A549 (cell line): ENCODE measurements at regions not wholly inside any gene's neighbourhood (a gene's known extent, or its start where the extent isn't known, plus 50 kb on each side); places are given as distances from the start of the nearest gene placed in this dataset.

ENCODE experiments used
- ATAC-seq, 2 experiments: fragments of 200-7000 bp in 1 of 2; fragments of >200 bp in 1 of 2; cut with Nextera tagmentation in 1 of 2; cut with Tn5 transposase in 1 of 2; 3 replicates each; pipeline versions ENCODE4 v1.8.0 to v1.9.1; 2018 to 2020; ENCODE audit warnings: mild to moderate bottlenecking in 1 of 2, moderate library complexity in 1 of 2
- CTCF ChIA-PET: fragments of 300-600 bp; sonication (Branson Sonifier 250); formaldehyde crosslinking; extraction: SDS; loops from one replicate; lab custom pipeline; 2021; ENCODE audit warnings: antibody characterized with exemption, inconsistent platforms; lab: Yijun Ruan, JAX
- POLR2A ChIA-PET: fragments of 350-600 bp; formaldehyde crosslinking; extraction: SDS; loops from one replicate; lab custom pipeline; 2021; ENCODE audit warnings: antibody characterized with exemption, inconsistent platforms; lab: Yijun Ruan, JAX
- DNase-seq, 2 experiments: peaks; one replicate each; pipeline versions ENCODE4 v3.0.0 to v3.0.0-alpha.2; 2011 to 2016; ENCODE audit warnings: low read depth in 1 of 2, low spot score in 1 of 2
- FAIRE-seq: peaks from 2 replicates; lab custom pipeline; 2011; peaks lifted over from hg19 to GRCh38; lab: Jason Lieb, UNC
- H3K27ac ChIP-seq, 2 experiments: fragments of >200 bp; sonication (Bioruptor Twin); formaldehyde crosslinking; 3 replicates each; pipeline ENCODE4 v1.5.1; 2016 to 2017
- H3K4me1 ChIP-seq: fragments of >200 bp; sonication (Bioruptor Twin); formaldehyde crosslinking; 3 replicates; pipeline ENCODE4 v1.6.1; 2016
- H3K4me2 ChIP-seq: fragments of >200 bp; sonication (Bioruptor Twin); formaldehyde crosslinking; 3 replicates; pipeline ENCODE4 v1.6.1; 2016
- H3K4me3 ChIP-seq: fragments of >200 bp; sonication (Bioruptor Twin); formaldehyde crosslinking; 3 replicates; pipeline ENCODE4 v1.5.1; 2016
- H3K9me3 ChIP-seq: fragments of >200 bp; sonication (Bioruptor Twin); formaldehyde crosslinking; 3 replicates; pipeline ENCODE4 v1.6.1; 2016
- CHD2 ChIP-seq: fragments of 150-350 bp; IDR thresholded peaks from 2 replicates; pipeline ENCODE4 v1.6.1; 2014; ENCODE audit warnings: low read length; ENCODE audit not compliant: partially characterized antibody
- EHMT2 ChIP-seq: fragments of 200-600 bp; sonication (generic); IDR thresholded peaks from 2 replicates; pipeline ENCODE4 v1.6.1; 2016; ENCODE audit warnings: antibody characterized with exemption, low read depth, mild to moderate bottlenecking, moderate library complexity
- ESRRA ChIP-seq: fragments of 150-350 bp; IDR thresholded peaks from 2 replicates; pipeline ENCODE4 v1.6.1; 2014; ENCODE audit warnings: mild to moderate bottlenecking, low read length, borderline replicate concordance
- FOSL2 ChIP-seq, 2 experiments: fragments of 450-650 bp in 1 of 2; fragments of >200 bp in 1 of 2; sonication (Bioruptor Twin) in 1 of 2; formaldehyde crosslinking; IDR thresholded peaks; 2 replicates each; pipeline versions ENCODE4 v1.5.0 to v1.6.1; 2016 to 2020; ENCODE audit warnings: mild to moderate bottlenecking in 1 of 2, moderate library complexity in 1 of 2
- HEYL ChIP-seq: fragments of 250-450 bp; sonication (Bioruptor Pico); IDR thresholded peaks from 2 replicates; pipeline ENCODE4 v1.8.0; 2021; ENCODE audit warnings: mild to moderate bottlenecking, moderate library complexity
- HOXA7 ChIP-seq: fragments of 250-450 bp; sonication (Bioruptor Pico); IDR thresholded peaks from 2 replicates; pipeline ENCODE4 v1.5.0; 2020; ENCODE audit warnings: mild to moderate bottlenecking, moderate library complexity
- HOXB5 ChIP-seq: fragments of 250-450 bp; sonication (Bioruptor Pico); IDR thresholded peaks from 2 replicates; pipeline ENCODE4 v1.5.0; 2020; ENCODE audit warnings: mild to moderate bottlenecking, moderate library complexity
- KDM1A ChIP-seq: fragments of 200-600 bp; sonication (generic); IDR thresholded peaks from 2 replicates; pipeline ENCODE4 v1.6.1; 2016; ENCODE audit warnings: low read depth, mild to moderate bottlenecking
- MAFK ChIP-seq: fragments of 450-650 bp; IDR thresholded peaks from 2 replicates; pipeline ENCODE4 v1.6.1; 2014; ENCODE audit not compliant: partially characterized antibody
- NFE2L2 ChIP-seq: fragments of 150-350 bp; conservative IDR thresholded peaks from 2 replicates; pipeline ENCODE4 v1.6.1; 2014; ENCODE audit warnings: low read length
- PHF8 ChIP-seq: fragments of 200-600 bp; sonication (generic); IDR thresholded peaks from 2 replicates; pipeline ENCODE4 v1.6.1; 2016; ENCODE audit warnings: low read depth, mild to moderate bottlenecking, antibody characterized with exemption, moderate library complexity, borderline replicate concordance
- POLR2A ChIP-seq: IDR thresholded peaks from 2 replicates; pipeline ENCODE4 v1.6.1; 2012; ENCODE audit warnings: mild to moderate bottlenecking, low read length
- POLR2AphosphoS2 ChIP-seq: conservative IDR thresholded peaks from 2 replicates; pipeline ENCODE4 v1.6.1; 2012; ENCODE audit warnings: low read length, improper control_type of control experiment, inconsistent platforms
- RAD21 ChIP-seq, 2 experiments: fragments of >200 bp in 1 of 2; sonication (Bioruptor Twin) in 1 of 2; formaldehyde crosslinking in 1 of 2; IDR thresholded peaks in 1 of 2; conservative IDR thresholded peaks in 1 of 2; 2 replicates in 1 of 2; 3 replicates in 1 of 2; pipeline ENCODE4 v1.6.1; 2012 to 2018; ENCODE audit warnings: inconsistent platforms in 1 of 2
- RFX5 ChIP-seq: fragments of 450-650 bp; IDR thresholded peaks from 2 replicates; pipeline ENCODE4 v1.7.1; 2014; ENCODE audit warnings: antibody characterized with exemption, mild to moderate bottlenecking, moderate library complexity
- SREBF2 ChIP-seq: fragments of 450-650 bp; IDR thresholded peaks from 2 replicates; pipeline ENCODE4 v1.6.1; 2014; ENCODE audit warnings: mild to moderate bottlenecking, moderate library complexity
- TFCP2L1 ChIP-seq: fragments of 250-450 bp; sonication (Bioruptor Pico); IDR thresholded peaks from 2 replicates; pipeline ENCODE4 v1.5.0; 2021; ENCODE audit warnings: mild to moderate bottlenecking
- TP53 ChIP-seq: fragments of 250-450 bp; sonication (Bioruptor Pico); IDR thresholded peaks from 2 replicates; pipeline ENCODE4 v1.5.0; 2021; ENCODE audit warnings: mild to moderate bottlenecking, moderate library complexity
- ZC3H11A ChIP-seq: fragments of 450-650 bp; IDR thresholded peaks from 2 replicates; pipeline ENCODE4 v1.6.1; 2014; ENCODE audit warnings: antibody characterized with exemption, mild to moderate bottlenecking
- ZNF302 ChIP-seq: fragments of 250-450 bp; sonication (Bioruptor Pico); IDR thresholded peaks from 2 replicates; pipeline ENCODE4 v1.9.0; 2021; ENCODE audit warnings: inconsistent platforms, mild to moderate bottlenecking, moderate library complexity
- ZSCAN20 ChIP-seq: fragments of 250-450 bp; sonication (Bioruptor Pico); IDR thresholded peaks from 2 replicates; pipeline ENCODE4 v1.8.0; 2022; ENCODE audit warnings: mild to moderate bottlenecking, moderate library complexity
- WGBS: methylation state at CpG from one replicate; pipeline ENCODE4 v1.1.6; 2017; ENCODE audit errors: missing lambda C conversion rate; 5-methylcytosine and 5-hydroxymethylcytosine counted together
- TF ChIP-seq, protein P1 (sequence below): fragments of 450-650 bp; IDR thresholded peaks from 2 replicates; pipeline ENCODE4 v1.6.1; 2014; ENCODE audit warnings: antibody characterized with exemption
- TF ChIP-seq, protein P2 (sequence below): fragments of 200-600 bp; sonication (generic); IDR thresholded peaks from 2 replicates; pipeline ENCODE4 v1.6.1; 2016; ENCODE audit warnings: antibody characterized with exemption, mild to moderate bottlenecking, moderate library complexity
- TF ChIP-seq, protein P3 (sequence below): fragments of >200 bp; sonication (Bioruptor Twin); formaldehyde crosslinking; IDR thresholded peaks from 3 replicates; pipeline ENCODE4 v1.6.1; 2016
- TF ChIP-seq, protein P4 (sequence below): fragments of 250-450 bp; sonication (Bioruptor Pico); IDR thresholded peaks from 2 replicates; pipeline ENCODE4 v1.5.0; 2020; ENCODE audit warnings: low read depth, mild to moderate bottlenecking, moderate library complexity
- TF ChIP-seq, protein P5 (sequence below): fragments of >200 bp; sonication (Bioruptor Twin); formaldehyde crosslinking; IDR thresholded peaks from 2 replicates; pipeline ENCODE4 v1.6.1; 2016

DNA sequence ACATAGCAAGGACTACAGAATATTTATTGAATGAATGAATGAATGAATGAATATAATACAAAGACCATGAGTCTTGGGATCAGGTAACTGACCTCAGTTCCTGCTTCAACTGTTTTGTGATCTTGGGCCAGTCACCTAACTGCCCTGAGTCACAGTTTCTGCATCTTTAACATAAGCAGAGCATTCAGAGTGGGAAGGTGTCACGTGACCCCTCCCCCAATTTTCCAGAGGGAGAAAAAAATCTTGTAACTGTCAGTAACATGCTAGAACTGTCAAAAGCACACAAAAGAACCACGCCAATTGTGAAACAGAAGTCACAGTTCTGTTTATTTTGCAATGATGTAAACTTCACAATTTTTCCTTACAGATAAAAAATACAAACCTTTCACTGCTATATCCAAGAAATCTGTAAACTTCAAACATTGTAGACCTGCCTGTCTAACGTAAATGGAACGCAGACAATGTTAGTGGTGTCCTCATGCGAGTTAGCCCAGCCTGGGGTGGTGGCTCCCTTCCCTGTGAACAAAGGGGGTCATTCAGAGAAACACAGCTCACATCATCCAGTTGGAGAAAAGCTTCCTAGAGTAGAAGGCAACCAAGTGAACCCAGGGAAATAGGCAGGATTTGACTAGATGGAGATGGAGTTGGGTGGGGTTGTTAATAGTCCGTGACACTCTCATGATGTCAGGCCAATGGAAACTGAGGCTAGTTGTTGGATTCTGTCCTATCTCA, 211.8 kb upstream of the ZC3H12A start:
- Histone ChIP-seq H3K4me3 (no peak overlapping the region), H3K27ac (no peak overlapping the region), H3K4me2 (no peak overlapping the region), H3K4me1 (no peaks in the 10 kb centered on the region)
- DNase-seq (no peak), FAIRE-seq (no peak), ATAC-seq (no peak)
- POLR2A ChIA-PET = no interaction called here
- CTCF ChIA-PET = no interaction called here
- TF ChIP-seq, protein P1, sequence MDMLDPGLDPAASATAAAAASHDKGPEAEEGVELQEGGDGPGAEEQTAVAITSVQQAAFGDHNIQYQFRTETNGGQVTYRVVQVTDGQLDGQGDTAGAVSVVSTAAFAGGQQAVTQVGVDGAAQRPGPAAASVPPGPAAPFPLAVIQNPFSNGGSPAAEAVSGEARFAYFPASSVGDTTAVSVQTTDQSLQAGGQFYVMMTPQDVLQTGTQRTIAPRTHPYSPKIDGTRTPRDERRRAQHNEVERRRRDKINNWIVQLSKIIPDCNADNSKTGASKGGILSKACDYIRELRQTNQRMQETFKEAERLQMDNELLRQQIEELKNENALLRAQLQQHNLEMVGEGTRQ = peak; percentile 24; the same call in 1 of the 2 replicates
- TF ChIP-seq ZC3H11A = no peak
- TF ChIP-seq, all 56 proteins: peak for 1
- no peaks in the 10 kb centered on the region for H3K9me3 ChIP-seq
- WGBS = 3% methylated on average over 6 of the region's 6 CpGs

DNA sequence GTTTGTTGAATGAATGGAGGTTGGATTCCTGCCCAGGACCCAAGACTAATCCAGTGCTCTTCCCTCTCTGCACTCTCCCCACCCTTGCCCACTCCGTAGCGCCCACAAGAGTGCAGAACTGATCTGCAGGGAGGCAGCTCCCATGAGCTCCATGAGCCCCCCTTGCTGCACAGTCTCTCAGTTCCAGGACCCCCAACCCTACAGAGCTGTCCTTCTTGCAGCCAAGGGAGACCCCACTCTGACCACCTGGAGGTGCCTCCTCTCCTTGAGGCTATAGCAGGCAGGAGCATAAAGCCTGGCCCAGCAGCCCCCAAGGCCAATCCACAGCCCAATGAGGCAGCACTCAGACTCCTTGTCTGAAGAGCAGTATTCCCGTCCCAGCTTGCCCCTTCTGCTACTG, 209.2 kb upstream of the ZC3H12A start:
- Histone ChIP-seq H3K4me3 (no peak overlapping the region), H3K4me2 (no peak overlapping the region), H3K4me1 (no peaks in the 10 kb centered on the region), H3K9me3 (no peaks in the 10 kb centered on the region)
- DNase-seq (no peak), FAIRE-seq (no peak), ATAC-seq (no peak)
- POLR2A ChIA-PET = no interaction called here
- CTCF ChIA-PET = interaction anchor here (1.2 kb wide), 1 partner anchor 9 kb away, joined by 3 read pairs; no protein-coding TSS in a partner anchor
- 0% methylated on average over 3 of the region's 3 CpGs for WGBS
- TF ChIP-seq, protein P2, sequence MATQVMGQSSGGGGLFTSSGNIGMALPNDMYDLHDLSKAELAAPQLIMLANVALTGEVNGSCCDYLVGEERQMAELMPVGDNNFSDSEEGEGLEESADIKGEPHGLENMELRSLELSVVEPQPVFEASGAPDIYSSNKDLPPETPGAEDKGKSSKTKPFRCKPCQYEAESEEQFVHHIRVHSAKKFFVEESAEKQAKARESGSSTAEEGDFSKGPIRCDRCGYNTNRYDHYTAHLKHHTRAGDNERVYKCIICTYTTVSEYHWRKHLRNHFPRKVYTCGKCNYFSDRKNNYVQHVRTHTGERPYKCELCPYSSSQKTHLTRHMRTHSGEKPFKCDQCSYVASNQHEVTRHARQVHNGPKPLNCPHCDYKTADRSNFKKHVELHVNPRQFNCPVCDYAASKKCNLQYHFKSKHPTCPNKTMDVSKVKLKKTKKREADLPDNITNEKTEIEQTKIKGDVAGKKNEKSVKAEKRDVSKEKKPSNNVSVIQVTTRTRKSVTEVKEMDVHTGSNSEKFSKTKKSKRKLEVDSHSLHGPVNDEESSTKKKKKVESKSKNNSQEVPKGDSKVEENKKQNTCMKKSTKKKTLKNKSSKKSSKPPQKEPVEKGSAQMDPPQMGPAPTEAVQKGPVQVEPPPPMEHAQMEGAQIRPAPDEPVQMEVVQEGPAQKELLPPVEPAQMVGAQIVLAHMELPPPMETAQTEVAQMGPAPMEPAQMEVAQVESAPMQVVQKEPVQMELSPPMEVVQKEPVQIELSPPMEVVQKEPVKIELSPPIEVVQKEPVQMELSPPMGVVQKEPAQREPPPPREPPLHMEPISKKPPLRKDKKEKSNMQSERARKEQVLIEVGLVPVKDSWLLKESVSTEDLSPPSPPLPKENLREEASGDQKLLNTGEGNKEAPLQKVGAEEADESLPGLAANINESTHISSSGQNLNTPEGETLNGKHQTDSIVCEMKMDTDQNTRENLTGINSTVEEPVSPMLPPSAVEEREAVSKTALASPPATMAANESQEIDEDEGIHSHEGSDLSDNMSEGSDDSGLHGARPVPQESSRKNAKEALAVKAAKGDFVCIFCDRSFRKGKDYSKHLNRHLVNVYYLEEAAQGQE = no peak
- no peak for TF ChIP-seq FOSL2 (IDR thresholded peaks at IDR 0.05)
- no peak for TF ChIP-seq FOSL2 (CRISPR knock-in tag; IDR thresholded peaks at IDR 0.05)
- TF ChIP-seq KDM1A = no peak
- TF ChIP-seq MAFK = no peak
- TF ChIP-seq POLR2AphosphoS2 = no peak
- TF ChIP-seq SREBF2 = no peak
- no peak for TF ChIP-seq HOXA7 (CRISPR knock-in tag)
- TF ChIP-seq EHMT2 = no peak
- TF ChIP-seq NFE2L2 = no peak
- TF ChIP-seq TP53 (CRISPR knock-in tag) = no peak
- TF ChIP-seq, all 56 proteins: peak for 0
- no peak overlapping the region for H3K27ac ChIP-seq

DNA sequence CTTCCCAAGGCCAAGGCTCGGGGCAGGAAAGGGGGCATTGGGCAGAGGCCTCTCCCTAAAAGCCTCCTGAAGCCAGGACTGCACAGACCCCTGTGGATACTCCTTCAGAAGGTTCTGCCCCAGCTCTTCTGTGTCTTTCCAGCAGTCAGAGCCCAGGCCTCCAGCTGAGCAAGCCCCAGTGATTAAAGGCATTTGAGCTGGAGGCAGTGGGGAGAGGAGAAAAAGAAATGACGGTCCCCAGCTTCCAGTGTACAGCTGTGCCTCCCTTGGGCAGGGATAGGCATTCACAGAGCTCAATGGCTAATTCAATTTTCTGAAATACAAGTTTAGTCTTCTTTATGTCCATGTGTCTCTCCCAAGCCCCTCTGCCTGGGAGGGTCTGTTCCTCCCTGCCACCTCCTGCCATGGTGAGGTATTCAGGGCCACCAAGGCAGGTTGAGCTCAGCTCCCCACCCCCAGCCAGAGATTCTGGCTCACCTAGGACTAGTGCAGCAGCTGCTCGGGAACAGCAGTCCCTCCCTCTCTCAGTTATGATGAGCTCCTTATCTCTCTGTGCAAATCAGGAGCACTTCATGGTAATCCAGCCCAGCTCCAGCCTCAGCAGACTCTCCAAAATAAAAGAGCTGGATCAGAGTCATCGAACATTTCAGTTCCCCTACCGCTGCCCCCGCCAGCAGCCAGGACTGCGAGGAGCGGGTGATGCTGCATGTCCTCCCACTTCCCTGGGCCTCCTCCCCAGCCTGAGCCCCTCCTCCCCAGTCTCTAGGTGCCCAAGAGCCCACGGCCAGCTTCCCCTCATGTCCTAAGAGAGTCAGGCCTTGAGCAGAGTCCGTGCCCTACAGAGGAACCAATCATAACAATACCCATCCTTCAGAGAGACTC, 208.4 kb upstream of the ZC3H12A start:
- no peak overlapping the region for H3K4me2 ChIP-seq
- H3K4me1 ChIP-seq = no peaks in the 10 kb centered on the region
- ChIA-PET CTCF (interaction anchor here (1.2 kb wide), 1 partner anchor 8 kb away, joined by 3 read pairs; no protein-coding TSS in a partner anchor), POLR2A (no interaction called here)
- FAIRE-seq (no peak), ATAC-seq (no peak), DNase-seq (no peak)
- no peak overlapping the region for H3K27ac ChIP-seq
- WGBS = 5% methylated on average over 8 of the region's 10 CpGs
- no peaks in the 10 kb centered on the region for H3K9me3 ChIP-seq
- no peak overlapping the region for H3K4me3 ChIP-seq
- TF ChIP-seq PHF8 (no peak), ESRRA (no peak), RAD21 (conservative IDR thresholded peaks at IDR 0.05 in 1 of 2, IDR thresholded peaks at IDR 0.05 in 1 of 2) (no peak), HEYL (no peak), HOXB5 (no peak), CHD2 (no peak), ZNF302 (CRISPR knock-in tag) (no peak), RFX5 (no peak), TFCP2L1 (no peak), POLR2A (no peak), ZSCAN20 (CRISPR knock-in tag) (no peak)
- TF ChIP-seq, protein P3, sequence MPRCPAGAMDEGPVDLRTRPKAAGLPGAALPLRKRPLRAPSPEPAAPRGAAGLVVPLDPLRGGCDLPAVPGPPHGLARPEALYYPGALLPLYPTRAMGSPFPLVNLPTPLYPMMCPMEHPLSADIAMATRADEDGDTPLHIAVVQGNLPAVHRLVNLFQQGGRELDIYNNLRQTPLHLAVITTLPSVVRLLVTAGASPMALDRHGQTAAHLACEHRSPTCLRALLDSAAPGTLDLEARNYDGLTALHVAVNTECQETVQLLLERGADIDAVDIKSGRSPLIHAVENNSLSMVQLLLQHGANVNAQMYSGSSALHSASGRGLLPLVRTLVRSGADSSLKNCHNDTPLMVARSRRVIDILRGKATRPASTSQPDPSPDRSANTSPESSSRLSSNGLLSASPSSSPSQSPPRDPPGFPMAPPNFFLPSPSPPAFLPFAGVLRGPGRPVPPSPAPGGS = no peak
- TF ChIP-seq, protein P4, sequence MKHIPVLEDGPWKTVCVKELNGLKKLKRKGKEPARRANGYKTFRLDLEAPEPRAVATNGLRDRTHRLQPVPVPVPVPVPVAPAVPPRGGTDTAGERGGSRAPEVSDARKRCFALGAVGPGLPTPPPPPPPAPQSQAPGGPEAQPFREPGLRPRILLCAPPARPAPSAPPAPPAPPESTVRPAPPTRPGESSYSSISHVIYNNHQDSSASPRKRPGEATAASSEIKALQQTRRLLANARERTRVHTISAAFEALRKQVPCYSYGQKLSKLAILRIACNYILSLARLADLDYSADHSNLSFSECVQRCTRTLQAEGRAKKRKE (CRISPR knock-in tag) = no peak
- TF ChIP-seq, protein P5, sequence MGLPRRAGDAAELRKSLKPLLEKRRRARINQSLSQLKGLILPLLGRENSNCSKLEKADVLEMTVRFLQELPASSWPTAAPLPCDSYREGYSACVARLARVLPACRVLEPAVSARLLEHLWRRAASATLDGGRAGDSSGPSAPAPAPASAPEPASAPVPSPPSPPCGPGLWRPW = no peak
